ENCODE measurements at regions not wholly inside any gene's neighbourhood (a gene's known extent, or its start where the extent isn't known, plus 50 kb on each side); places are given as distances from the start of the nearest gene placed in this dataset.
"Not testable (repeated sequence)": the region's sequence is repeated elsewhere in the genome, so short reads cannot be mapped to it uniquely, and the experiment has no call there.

DNA sequence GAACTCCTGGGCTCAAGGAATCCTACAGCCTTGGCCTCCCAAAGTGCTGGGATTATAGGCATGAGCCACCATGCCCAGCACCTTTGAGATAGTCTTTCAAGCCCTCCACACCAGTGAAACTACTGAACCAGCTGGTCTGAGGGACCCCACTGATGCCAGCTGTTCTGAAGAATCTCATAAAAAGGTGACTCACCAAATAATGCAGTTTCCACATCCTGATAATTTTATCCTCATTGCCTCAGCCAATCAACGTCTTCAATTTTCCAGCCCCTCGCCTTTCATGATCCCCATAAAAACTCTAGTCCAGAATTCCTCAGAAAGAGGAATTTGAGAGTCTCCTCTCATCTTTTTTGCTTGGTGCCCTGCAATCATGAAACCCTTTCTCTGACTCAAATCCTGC lies 1691.6 kb upstream of the LRRTM3 start:
- DNase-seq (no peak), ATAC-seq (no peak)
- intact Hi-C loops (cut with micrococcal nuclease), result no loop called here

DNA sequence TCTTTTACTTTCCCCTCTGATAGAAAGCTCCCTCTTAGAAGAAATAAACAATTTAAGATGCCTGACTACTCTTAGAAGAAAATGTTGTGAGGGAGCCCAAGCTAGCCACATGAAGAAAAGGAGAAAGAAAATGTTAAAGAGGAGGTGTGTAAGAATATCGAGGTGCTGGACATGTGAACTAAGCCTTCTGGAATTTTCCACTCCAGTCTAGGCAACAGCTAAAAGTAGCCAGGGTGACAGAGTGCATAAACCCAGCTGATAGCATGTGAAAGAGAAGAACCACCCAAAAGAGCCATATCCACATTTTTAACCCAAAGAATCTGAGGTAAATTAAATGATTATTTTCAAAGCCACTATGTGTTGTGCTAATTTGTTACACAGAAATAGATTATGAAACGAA lies 1690.6 kb upstream of the LRRTM3 start:
- ATAC-seq (no peak), DNase-seq (no peak)
- intact Hi-C loops (cut with micrococcal nuclease), result no loop called here

DNA sequence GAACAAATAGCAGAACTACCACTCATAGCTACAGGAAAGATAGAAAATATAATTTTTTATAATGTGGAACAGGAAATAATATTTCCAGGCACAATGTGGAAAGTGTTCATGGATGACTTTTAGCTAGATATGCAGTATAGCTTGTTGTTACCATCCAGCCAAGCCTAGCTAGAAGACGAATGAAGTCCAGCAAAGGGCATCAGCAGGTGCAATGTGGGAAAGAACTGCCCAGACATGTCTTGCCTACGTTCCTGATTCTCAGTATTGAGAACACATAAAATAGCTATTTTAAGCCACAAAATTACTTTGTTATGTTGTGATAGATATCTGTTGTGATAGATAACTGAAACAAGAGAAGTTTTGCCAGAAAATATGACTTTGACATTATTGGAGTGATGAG lies 1690.0 kb upstream of the LRRTM3 start:
- ATAC-seq (no peak), DNase-seq (no peak)
- intact Hi-C loops (cut with micrococcal nuclease), result no loop called here

DNA sequence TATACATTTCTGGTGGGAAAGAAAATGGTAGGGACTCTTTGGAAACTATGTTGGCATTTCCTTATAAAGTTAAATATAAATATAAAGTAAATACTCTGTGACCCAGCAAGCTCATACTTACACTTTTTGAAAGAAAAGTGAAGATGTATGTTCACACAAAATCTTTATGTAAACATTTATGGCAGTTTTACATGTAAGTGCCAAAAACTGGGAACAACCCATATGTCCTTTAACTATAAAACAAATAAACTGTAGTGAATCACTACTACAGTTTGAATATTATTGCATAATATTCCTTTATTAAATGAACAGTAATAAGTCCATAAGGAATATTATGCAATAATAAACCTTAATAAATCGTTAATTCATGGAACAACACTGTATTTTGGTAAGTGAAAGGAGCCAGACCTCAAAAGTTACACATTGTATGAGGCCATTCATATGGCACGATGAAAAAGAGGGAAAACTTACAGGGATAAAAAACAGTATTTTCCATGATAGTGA lies 1660.3 kb upstream of the LRRTM3 start:
- ATAC-seq (no peak), DNase-seq (no peak)
- intact Hi-C loops (cut with micrococcal nuclease), result no loop called here

DNA sequence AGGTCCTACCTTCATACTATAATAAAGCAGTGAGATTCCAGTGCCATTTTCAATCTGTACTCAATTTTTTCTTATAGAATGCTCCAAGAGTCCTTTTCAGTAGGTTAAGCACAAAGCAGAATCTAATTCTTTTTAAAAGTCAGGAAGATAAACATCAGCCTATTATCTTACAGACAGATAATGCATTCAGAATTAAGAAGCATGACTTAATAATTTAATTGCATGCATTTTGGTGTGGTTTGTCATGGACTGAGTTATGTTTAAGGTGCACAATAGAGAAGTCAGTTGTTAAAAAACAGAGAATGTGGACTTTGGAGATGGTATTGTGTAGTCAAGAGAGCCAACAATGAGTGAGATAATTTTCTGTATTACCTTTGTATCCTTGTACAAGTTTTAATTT lies 1656.3 kb upstream of the LRRTM3 start:
- DNase-seq; ATAC-seq; intact Hi-C loops (cut with micrococcal nuclease): not testable (repeated sequence)

DNA sequence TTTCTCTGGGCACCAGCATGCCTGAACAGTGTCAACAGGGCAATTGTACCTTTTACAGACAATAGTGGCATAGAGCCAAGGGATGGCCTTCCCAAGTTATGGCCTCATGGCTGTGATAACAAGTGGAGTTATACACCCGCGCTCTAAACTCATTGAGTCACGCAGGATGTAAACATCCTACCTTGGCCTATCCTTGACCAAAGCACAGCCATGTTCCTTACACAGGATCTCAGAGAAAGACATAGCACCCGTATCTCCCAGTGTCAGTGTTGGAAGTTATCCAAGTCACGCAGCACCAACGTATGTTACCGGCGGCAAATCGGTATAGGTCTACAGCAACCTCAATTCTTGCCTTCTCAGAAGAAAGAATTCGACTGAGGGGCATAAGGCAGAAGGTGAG lies 1654.9 kb upstream of the LRRTM3 start:
- intact Hi-C loops (cut with micrococcal nuclease), result no loop called here
- no peak for ATAC-seq
- DNase-seq, result no peak

DNA sequence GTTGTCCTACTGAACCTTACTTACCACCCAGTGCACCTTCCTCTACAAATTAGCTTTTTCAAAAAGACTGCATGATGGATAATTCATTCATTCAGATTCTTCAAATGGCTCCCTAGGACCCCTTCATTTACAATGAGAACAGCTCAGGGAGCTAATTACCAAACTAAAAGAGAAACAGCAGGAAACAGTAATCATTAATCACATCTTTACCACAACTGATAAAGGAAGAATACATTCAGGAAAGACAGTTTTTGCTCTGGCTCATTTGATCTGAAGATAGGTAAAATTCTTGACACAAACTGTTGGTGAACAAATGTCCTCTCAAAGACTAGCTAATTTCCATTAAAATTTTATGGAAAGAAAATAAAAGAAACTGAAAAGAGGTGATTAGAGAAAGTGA lies 1652.7 kb upstream of the LRRTM3 start:
- intact Hi-C loops (cut with micrococcal nuclease), result no loop called here
- ATAC-seq (no peak), DNase-seq (no peak)

DNA sequence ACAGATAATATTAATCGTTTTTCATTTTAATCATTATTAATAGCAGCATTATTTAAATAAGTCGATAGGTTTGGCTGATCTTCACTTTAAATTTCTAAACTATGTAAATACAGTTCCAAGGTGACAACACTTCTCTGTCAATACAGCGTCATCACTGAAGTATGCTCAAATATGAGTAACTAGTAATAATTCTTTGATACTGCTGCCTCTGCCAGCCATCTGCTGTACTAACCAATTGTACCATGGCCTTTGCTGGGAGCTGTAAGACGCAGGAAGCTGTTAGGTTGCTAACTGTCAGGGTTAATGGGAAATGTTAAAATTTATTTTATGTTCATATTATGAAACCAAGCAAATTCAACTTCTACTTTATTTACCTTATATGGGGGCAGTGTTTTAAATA lies 1650.5 kb upstream of the LRRTM3 start:
- no peak for DNase-seq
- no peak for ATAC-seq
- intact Hi-C loops (cut with micrococcal nuclease), result no loop called here

DNA sequence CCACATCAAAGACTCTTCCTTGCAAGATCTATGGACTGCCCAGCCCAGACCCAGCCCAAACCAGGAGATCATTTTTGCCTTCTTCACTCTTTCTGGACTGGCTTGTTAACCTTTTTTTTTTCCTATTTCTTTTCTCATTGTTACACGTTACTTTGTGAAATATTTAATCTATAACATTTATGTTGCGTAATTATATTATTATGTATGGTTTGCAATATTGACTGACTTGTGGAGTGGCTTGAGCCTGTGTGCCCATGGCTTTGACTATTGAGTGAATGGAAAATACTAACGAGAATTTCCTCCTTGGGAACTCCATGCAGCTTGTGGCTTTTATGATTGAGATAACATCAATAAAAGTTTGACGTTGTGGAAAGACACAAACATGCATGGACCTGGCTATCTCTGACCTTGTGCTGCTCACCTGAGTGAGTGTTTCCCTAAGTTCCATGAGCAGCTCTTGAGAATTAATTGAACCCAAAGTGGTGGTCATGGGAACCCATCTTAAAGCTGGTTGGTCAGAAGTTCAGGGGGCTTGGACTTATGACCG lies 1641.3 kb upstream of the LRRTM3 start:
- intact Hi-C loops (cut with micrococcal nuclease), result no loop called here
- ATAC-seq (no peak), DNase-seq (no peak)

DNA sequence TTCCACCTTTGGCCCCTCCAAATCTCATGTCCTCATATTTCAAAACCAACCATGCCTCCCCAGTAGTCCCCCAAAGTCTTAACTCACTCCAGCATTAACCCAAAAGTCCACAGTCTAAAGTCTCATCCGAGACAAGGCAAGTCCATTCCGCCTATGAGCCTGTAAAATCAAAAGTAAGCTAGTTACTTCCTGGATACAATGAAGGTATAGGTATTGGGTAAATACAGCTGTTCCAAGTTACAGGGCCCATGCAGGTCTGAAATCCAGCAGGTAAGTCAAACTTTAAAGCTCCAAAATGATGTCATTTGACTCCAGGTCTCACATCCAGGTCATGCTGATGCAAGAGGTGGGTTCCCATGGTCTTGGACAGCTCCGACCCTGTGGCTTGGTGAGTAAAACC lies 1640.1 kb upstream of the LRRTM3 start:
- ATAC-seq; intact Hi-C loops (cut with micrococcal nuclease); DNase-seq: not testable (repeated sequence)

DNA sequence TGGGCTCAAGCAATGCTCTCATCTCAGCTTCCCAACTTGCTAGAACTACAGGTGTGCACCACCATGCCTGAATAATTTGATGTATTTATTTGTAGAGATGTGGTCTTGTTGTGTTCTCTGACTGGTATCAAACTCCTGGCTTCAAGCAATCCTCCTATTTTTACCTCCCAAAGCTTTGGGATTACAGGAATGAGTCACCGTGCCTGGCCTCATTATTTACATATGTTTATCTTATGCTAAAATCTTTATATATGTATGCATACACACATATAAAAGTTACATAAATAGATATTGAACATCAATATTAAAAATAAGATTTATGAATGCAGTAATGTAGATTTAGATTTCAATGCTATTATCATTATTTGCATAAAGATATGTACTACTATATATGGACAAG lies 1634.5 kb upstream of the LRRTM3 start:
- ATAC-seq (no peak), DNase-seq (no peak)
- intact Hi-C loops (cut with micrococcal nuclease), result no loop called here

DNA sequence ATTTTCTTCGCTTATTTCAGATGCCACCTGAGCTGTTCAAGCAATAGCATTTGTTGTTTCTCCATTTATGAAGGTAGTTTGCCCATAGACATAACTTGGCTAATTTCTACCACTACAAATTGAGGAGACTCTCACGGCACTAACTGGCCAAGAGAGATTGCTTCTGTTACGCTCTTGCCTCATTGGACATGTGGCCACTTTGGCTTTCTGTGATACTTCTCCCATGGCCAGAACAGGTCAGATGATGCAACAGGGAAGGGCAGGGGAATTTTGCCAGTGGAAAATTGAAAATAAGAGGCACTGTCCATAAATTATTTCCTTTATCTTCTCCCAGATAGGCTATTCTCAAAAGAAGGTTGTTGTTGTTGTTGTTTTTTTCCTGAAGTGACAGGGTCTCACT lies 1633.3 kb upstream of the LRRTM3 start:
- DNase-seq (no peak), ATAC-seq (no peak)

DNA sequence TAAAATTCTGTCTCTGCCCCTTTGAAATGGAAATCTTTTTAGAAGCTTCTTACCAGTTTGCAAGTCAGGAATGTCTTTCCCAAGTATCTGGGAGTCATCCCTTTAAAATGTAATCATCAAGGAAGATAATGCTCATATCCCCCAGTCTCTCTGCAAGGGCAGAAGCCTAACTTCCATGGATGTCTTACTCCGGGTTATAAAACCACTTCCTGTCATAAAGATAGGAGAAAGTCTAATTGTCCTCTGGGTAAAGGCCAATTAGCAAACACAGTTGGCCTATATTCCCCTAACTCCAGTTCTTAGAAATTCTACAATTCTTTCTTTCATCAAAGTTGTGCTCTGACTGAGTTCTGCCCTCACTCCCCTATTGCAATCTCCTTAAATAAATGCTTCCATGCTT lies 1631.5 kb upstream of the LRRTM3 start:
- intact Hi-C loops (cut with micrococcal nuclease), result no loop called here
- no peak for ATAC-seq
- no peak for DNase-seq

More for the DNA sequence above, 1633.3 kb upstream of the LRRTM3 start:
- intact Hi-C loops (cut with micrococcal nuclease), result no loop called here

DNA sequence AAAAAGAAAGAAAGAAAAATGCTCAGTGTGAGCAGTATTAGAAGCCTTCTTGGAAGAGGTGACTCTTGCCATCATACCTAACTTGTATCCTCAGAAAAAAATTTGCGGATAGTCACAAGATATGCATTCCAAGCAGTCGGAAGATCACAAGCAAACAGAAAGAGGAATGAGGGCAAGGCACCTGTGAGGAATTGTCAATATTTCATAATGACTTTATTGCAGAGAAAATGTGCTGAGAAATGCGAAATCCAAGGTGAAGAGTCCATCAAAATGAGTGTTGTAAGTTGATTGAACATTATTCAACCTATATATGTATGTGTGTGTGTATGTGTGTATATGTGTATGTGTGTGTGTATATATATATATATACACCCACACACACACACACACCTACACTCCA lies 1624.7 kb upstream of the LRRTM3 start:
- DNase-seq (no peak), ATAC-seq (no peak)
- intact Hi-C loops (cut with micrococcal nuclease), result no loop called here

DNA sequence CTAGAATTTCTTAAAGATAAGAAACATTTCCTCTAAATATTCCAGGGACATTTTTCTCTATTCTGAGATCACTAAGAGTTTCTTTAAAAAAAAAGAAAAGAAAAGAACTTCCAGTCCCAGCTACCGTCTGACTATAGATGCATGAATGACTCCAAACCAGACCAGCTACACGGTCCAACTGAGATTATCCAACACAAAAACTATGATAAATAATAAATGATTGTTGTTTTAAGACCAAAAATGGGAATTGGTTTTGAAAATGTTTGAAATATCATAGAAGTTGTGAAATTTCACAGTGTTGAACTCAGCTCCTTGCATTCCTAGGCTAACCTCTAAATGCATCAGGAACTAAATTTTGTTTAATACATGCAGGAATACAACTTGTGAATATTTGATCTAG lies 1619.6 kb upstream of the LRRTM3 start:
- no peak for DNase-seq
- no peak for ATAC-seq
- intact Hi-C loops (cut with micrococcal nuclease), result no loop called here

DNA sequence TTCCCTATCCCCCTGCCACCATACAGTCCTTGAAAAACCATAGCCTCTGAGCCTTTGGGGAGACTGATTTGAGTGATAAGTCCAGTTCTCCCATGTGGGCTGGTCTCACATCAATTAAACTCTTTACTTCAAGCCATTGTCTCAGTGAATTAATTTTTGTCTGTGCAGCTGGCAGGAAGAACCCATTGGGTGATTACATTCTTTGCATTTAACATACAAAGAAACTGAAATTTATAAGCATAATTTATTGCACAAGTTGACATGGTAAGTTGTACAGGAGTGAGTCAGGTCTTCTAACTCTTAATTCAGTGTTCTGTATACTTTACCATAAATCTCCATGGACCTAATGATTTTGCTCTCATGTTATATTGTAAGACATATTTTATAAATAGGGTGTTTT lies 1613.0 kb upstream of the LRRTM3 start:
- ATAC-seq (no peak), DNase-seq (no peak)
- intact Hi-C loops (cut with micrococcal nuclease), result no loop called here

DNA sequence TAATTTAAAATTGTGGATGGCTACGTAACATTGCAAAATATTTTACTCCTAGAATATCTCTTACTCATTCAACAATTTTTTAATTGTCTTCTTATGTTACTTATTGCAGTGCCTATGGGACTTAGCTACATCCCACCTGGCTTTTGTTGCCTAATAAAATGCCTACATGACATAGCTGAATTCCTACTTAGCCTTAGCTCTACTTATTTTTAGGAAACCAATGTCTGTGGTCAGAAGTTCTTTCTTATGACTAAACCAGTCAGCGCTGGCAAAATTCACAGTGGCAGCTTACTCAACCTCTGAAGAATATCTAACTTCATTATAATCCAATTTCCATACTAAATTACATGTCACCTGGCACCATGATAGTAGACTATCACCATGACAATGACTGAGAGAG lies 1612.4 kb upstream of the LRRTM3 start:
- intact Hi-C loops (cut with micrococcal nuclease), result no loop called here
- DNase-seq, result no peak
- no peak for ATAC-seq

DNA sequence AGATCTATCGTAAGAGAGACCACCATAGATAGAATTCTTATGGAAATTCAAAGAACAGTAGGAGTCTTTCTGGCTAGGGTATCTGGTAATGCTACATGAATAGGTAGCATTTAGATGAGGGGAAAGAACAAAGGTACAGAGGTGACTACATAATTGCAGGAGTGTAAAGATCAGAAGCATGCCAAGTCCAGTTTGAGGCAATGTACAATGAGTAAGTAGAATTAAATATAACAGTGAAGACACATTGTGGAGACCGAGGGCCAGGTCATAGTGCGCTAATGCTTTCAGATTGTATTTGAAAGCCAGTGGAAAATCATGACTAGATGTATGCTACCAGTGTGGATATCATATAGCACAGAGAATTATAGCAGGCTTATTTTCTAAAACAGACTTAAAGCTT lies 1611.6 kb upstream of the LRRTM3 start:
- no peak for ATAC-seq

DNA sequence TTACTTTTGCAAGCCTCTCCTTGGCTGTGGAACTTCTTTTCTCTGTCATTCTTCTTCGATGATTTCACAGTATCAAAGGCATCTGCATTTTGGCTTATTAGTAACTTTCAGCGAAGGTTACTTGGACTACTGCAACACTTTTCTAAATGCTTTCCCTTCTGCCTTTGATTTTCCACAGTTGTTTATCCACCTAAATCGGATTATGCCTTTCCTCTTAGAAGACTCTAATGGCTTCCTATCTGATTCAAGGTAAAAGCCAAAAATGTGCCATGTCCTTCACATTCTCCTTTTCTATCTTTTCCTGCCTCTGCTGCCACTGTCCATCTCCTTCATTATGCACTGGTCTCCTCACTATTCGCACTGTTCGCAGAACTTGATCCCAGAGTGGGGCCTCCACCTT lies 1606.3 kb upstream of the LRRTM3 start:
- ATAC-seq, result no peak
- intact Hi-C loops (cut with micrococcal nuclease), result no loop called here

More for the DNA sequence above, 1611.6 kb upstream of the LRRTM3 start:
- intact Hi-C loops (cut with micrococcal nuclease), result no loop called here
- no peak for DNase-seq

DNA sequence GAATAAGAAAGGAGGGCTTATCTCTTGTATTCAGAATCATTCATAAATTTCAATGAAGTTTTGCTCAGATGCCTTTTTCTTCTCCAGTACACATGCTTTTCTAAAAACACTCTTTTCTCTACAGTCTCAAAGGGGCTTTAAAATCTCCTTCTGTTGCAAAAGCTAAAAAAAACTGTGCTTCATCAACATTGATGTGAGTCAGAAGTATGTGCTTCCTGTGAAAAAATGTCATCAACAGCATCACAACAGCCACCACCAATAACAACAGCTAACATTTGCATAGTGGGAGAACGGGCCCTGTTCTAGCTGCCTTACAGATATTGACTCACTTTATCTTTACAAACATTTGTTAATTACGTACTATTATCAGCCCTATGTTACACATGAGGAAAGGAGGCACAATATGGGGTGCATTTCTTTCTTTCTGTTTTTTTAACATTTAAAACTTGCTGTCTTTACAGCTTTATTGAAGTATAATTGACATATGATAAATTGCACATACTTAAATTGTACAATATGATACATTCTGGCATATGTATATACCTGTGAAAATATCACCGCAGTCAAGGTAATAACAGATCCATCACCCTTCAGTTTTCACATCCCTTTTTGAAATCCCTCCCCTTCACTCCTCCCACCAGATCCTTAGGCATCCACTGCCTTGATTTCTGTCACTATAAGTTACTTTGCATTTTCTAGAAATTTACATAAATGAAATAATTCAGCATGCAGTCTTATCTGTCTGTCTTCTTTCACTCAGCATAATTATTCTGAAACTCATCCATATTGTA lies 1605.4 kb upstream of the LRRTM3 start:
- DNase-seq (no peak), ATAC-seq (no peak)
- intact Hi-C loops (cut with micrococcal nuclease), result no loop called here

More for the DNA sequence above, 1606.3 kb upstream of the LRRTM3 start:
- no peak for DNase-seq

DNA sequence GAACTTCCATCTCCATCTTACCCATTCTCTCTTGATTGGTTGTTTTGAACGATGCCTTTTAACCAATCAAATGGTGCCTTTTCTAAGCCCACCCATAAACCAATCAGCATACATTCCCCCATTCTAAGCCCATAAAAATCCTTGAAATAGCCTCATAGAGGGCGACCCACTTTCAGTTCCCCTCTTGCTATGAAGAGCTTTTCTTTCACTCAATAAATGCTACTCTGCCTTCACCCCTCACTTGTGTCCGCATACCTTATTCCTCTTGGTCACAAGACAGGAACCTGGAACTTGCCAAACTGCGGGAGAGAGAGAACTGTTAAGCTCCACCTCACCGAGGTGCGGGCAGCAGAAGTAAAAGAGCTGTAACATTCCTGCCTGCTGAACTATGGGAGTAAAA lies 1602.0 kb upstream of the LRRTM3 start:
- DNase-seq, result no peak
- intact Hi-C loops (cut with micrococcal nuclease), result no loop called here
- no peak for ATAC-seq

All from left ventricle myocardium superior (tissue), 1 donor.